ENCODE measurements at regions not wholly inside any gene's neighbourhood (a gene's known extent, or its start where the extent isn't known, plus 50 kb on each side); places are given as distances from the start of the nearest gene placed in this dataset.

DNA sequence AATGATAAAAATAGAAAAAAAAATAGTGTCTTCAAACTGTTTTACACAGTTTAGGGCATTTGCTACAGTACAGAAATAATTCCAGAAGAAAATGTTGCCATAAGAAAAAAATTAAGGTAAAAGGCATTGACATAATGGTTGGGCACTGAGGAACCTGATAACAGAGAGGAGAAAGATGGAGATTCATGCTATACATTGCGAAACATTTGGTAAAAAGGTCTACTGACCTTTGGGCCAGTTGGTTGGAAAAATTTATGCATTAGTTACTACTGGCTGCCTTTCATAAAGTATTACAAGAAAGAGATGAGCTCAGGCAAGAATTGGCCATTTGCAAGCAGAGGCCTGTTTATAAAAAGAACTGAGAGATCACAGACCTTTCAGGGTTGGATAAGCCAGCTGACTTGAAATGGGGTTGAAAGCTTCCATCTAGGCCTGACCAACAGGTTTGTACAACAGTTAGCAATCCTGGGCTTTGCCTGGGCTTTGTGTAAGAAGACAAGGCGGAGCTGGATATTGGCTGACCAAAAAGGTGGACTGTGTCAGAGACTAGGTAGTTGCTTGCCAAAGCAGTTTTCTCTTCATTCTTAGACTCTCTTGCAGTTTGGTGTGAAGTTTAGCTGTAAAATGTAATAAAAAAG lies 166.6 kb upstream of the MCTP2 start:
- peak overlapping the region in 1 of 21 experiments; percentile 54 for H3K27ac ChIP-seq
- H3K4me3 ChIP-seq: no peak overlapping the region

DNA sequence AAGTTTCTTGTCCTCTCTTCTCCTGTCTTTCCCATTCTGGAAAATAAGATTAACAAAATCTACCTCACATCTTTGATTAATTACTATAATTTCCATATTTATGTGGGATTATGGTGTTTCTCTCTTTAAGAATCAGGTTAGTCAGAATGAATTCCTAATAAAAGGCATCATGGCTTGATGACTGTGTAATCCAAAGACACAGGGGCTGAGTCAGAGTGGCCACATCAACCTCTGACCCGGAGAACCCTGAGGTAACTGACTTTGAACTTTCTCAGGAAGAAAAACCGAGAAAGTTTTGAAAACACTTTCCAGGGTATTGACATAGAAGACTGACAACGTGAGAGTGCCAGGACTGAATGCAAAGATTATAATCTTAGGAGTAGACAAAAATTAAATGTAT lies 170.3 kb upstream of the MCTP2 start:
- Histone ChIP-seq H3K4me3 (no peak overlapping the region), H3K27ac (no peak overlapping the region)

GRCh38 chr15:94059013-94059587 lies 172.3 kb upstream of the MCTP2 start:
- H3K27ac ChIP-seq: no peak overlapping the region
- H3K4me3 ChIP-seq: no peak overlapping the region

- Histone ChIP-seq H3K4me3 (no peak overlapping the region), H3K27ac (peak overlapping the region in 1 of 21 experiments; percentile 4)
Observed at GRCh38 chr15:94057305-94057704, 174.1 kb upstream of the MCTP2 start.

DNA sequence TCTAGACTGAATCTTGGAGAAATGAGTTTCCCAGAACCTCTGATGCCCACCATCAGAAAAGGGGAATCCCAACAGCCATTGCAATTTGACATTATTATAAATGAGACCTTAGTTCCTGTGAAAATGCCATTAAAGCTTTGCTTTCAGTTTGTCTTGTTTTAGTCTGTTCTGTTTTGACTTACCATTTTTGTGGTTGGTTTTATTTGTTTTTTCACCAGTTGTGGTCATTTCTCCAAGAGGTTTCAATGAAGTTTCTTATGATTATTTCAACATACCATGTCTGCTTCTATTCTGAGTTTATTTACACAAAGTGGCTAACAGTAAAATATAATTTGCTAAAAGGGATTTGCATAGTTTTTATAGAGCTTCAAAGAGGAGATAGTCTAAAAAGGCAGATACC lies 175.0 kb upstream of the MCTP2 start:
- H3K27ac ChIP-seq: no peak overlapping the region
- H3K4me3 ChIP-seq: no peak overlapping the region

GRCh38 chr15:94053626-94054025 lies 177.7 kb upstream of the MCTP2 start:
- H3K27ac ChIP-seq: no peak overlapping the region
- H3K4me3 ChIP-seq: no peak overlapping the region

DNA sequence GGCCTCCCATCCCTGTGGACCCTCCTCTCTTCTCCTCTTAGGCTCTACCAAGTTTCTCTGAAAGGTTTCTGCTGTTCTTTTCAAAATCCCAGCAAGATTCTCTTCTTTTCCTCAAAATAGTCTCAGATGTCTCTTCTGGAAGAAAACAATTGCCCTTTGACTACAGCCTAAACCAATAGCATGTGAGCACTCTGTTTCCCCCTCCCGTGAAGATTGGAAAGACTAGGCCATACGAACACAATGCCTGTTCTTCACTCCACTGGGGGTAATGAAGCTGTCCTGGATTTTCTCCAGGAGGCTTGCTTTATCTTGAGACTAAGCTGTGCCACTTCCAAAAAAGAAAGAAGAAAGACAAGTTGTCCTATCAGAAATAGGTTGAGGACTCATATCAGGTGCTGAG lies 178.7 kb upstream of the MCTP2 start:
- H3K4me3 ChIP-seq: no peak overlapping the region
- H3K27ac ChIP-seq: no peak overlapping the region

- Histone ChIP-seq H3K4me3 (no peak overlapping the region), H3K27ac (no peak overlapping the region)
Observed at GRCh38 chr15:94047566-94047965, 183.8 kb upstream of the MCTP2 start.

DNA sequence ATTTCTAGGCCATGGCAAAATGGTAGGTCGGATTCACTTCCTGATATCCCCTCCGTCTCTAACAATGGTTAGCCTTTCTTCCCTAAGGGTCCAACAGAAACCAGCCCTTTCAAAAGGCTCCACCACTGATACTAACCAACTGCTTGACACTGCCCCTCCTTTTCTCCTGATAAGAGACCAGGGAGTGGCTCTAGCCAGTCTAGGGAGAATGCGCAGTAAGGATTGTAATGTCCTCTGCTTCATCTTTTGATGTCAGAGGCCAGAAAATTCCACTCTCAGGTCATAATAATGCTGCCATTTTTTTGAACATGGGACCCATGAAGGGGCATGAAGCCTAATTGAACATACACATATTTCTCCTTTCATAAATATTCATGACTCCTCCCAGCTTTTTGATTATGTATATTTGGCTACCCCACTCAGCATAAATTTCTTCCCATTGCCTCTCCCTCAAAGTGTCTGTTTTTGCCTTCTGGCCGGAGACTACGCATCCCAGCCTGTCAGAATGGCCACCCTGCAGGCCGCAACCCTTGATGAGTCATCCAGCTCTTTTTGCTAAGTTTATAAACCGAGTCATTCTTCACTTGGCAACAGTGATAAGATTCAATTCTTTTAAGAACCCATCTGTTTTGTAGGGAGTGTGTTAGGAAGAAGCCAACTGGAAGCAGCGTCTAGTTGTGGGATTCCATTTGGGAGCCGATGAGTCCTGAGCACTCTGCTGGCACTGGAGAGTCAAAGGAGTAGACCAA lies 189.0 kb upstream of the MCTP2 start:
- no peak overlapping the region for H3K4me3 ChIP-seq
- no peak overlapping the region for H3K27ac ChIP-seq

GRCh38 chr15:94041746-94042145 lies 189.6 kb upstream of the MCTP2 start:
- no peak overlapping the region for H3K27ac ChIP-seq
- H3K4me3 ChIP-seq: no peak overlapping the region

- no peak overlapping the region for H3K27ac ChIP-seq
- H3K4me3 ChIP-seq: no peak overlapping the region
Observed at GRCh38 chr15:94040541-94041248, 190.7 kb upstream of the MCTP2 start.

DNA sequence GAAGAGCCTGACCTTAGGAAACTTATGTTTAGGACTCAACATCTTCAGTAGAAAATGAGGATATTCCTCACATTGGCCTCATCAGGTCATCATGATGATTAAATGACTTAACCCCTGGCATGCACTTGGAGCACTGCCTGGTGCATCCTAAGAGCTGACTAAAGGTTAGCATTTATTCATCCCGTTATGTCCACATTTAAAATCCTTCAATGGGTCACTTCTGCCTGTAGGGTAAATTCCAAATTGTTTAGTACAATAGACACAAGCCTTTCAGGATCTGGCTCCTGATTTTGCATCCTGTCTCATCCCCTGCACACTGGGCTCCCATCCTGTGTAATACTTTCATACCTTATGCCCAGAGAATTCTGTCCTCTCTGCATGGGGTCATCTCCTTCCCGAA lies 195.2 kb upstream of the MCTP2 start:
- H3K27ac ChIP-seq: no peak overlapping the region
- no peak overlapping the region for H3K4me3 ChIP-seq

DNA sequence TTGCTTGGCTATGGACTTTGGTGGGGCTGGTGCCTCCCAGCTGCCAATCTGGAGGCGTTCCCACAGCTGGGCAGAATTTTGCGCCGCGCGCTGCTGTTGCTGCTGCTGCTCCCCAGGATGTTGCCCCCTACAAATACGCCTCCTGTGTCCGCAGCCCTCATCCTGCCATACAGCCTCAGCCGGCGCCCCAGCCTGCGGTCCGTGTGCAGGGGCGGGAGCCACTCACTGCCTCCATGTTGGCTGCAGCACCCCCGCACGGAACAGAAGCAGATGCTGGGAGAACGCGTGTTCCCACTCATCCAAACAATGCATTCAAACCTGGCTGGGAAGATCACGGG lies 197.7 kb upstream of the MCTP2 start:
- H3K4me3 ChIP-seq: no peak overlapping the region
- H3K27ac ChIP-seq: no peak overlapping the region

GRCh38 chr15:94033014-94033682 lies 198.2 kb upstream of the MCTP2 start:
- Histone ChIP-seq H3K27ac (no peak overlapping the region), H3K4me3 (no peak overlapping the region)

DNA sequence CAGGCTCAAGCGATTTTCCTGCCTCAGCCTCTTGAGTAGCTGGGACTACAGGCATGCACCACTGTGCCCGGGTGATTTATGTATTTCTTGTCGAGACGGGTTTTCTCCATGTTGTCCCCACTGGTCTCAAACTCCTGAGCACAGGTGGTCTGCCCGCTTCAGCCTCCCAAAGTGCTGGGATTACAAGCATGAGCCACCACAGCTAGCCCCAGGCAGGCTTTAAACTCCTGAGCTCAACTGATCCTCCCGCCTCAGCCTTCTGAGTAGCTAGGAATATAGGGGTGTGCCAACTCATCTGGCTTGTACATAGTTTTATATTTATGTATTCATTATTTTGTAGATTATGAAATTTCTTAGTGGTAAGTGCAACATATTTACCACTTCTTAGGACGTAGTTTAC lies 198.8 kb upstream of the MCTP2 start:
- no peak overlapping the region for H3K4me3 ChIP-seq
- H3K27ac ChIP-seq: no peak overlapping the region

- no peak overlapping the region for H3K4me3 ChIP-seq
- H3K27ac ChIP-seq: peak overlapping the region in 1 of 21 experiments; percentile 57
Observed at GRCh38 chr15:94031072-94031471, 200.3 kb upstream of the MCTP2 start.

DNA sequence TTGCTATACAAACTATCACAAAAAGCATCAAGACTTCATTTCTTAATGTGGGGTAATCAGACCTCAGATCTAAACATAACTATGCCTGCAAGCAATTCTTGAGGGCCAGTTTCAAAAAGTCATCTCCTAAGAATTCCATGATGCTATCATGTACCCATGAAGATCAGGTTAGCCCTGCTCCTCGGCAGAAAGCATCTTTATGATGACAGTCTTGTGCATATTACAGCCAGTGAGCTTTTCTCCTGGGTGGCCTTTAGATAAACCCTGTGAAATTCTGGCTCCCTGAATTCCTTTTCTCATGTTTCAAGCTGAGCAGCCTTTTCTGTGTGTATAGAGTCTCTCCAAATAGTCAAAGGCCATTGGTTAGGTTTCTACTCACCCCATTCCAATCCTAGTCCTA lies 201.9 kb upstream of the MCTP2 start:
- H3K27ac ChIP-seq: peak overlapping the region in 1 of 21 experiments; percentile 59

GRCh38 chr15:94028809-94029208 lies 202.6 kb upstream of the MCTP2 start:
- Histone ChIP-seq H3K27ac (peak overlapping the region in 1 of 21 experiments; percentile 61), H3K4me3 (no peak overlapping the region)

More for the DNA sequence above, 201.9 kb upstream of the MCTP2 start:
- H3K4me3 ChIP-seq: no peak overlapping the region

GRCh38 chr15:94028121-94028520 lies 203.2 kb upstream of the MCTP2 start:
- H3K4me3 ChIP-seq: no peak overlapping the region
- H3K27ac ChIP-seq: peak overlapping the region in 1 of 21 experiments; percentile 61

- Histone ChIP-seq H3K4me3 (no peak overlapping the region), H3K27ac (no peak overlapping the region)
Observed at GRCh38 chr15:94027581-94027980, 203.8 kb upstream of the MCTP2 start.
